ENCODE measurements at regions not wholly inside any gene's neighbourhood (a gene's known extent, or its start where the extent isn't known, plus 50 kb on each side); places are given as distances from the start of the nearest gene placed in this dataset.

GRCh38 chr18:27556741-27557140, 371.6 kb upstream of the CHST9 start:
- TF ChIP-seq CTCF (IDR thresholded peaks at IDR 0.05), result no peak
- TF ChIP-seq POLR2A (IDR thresholded peaks at IDR 0.05), result no peak
- no peak for TF ChIP-seq POLR2AphosphoS5 (IDR thresholded peaks at IDR 0.05)
- no peak for TF ChIP-seq EP300 (IDR thresholded peaks at IDR 0.05)
